Endodermal cell (in vitro differentiated cells): ENCODE measurements at regions not wholly inside any gene's neighbourhood (a gene's known extent, or its start where the extent isn't known, plus 50 kb on each side); places are given as distances from the start of the nearest gene placed in this dataset.

ENCODE experiments used
- DNase-seq: peaks from one replicate; pipeline ENCODE4 v3.0.0-alpha.2; 2017
- H3K27ac ChIP-seq: 2 replicates; pipeline ENCODE4 v1.5.1; 2013; ENCODE audit warnings: mild to moderate bottlenecking, low read depth, low read length, moderate library complexity
- H3K27me3 ChIP-seq: 2 replicates; pipeline ENCODE4 v1.6.1; 2013; ENCODE audit warnings: mild to moderate bottlenecking, low read length, moderate library complexity; ENCODE audit not compliant: insufficient read depth, control insufficient read depth, poor library complexity, severe bottlenecking
- H3K36me3 ChIP-seq: 2 replicates; pipeline ENCODE4 v1.7.0; 2013; ENCODE audit warnings: mild to moderate bottlenecking, low read length, moderate library complexity; ENCODE audit not compliant: control insufficient read depth, insufficient read depth
- H3K4me1 ChIP-seq: one replicate; pipeline ENCODE4 v1.7.0; 2013; ENCODE audit warnings: low read length; ENCODE audit not compliant: control insufficient read depth, insufficient read depth
- H3K4me3 ChIP-seq: 2 replicates; pipeline ENCODE4 v1.5.1; 2013; ENCODE audit warnings: mild to moderate bottlenecking, low read length, moderate library complexity
- H3K9ac ChIP-seq: 2 replicates; pipeline ENCODE4 v1.6.1; 2013; ENCODE audit warnings: mild to moderate bottlenecking, low read length, moderate library complexity; ENCODE audit not compliant: poor library complexity, severe bottlenecking; ENCODE audit errors: extremely low read depth
- H3K9me3 ChIP-seq: 2 replicates; pipeline ENCODE4 v1.6.1; 2013; ENCODE audit warnings: mild to moderate bottlenecking, low read length, moderate library complexity; ENCODE audit not compliant: control insufficient read depth
- H3K27ac Mint-ChIP-seq: 2 replicates; pipeline ENCODE4 v1.8.0; 2020; ENCODE audit warnings: mixed read lengths
- H3K27me3 Mint-ChIP-seq: 2 replicates; pipeline ENCODE4 v1.8.0; 2021; ENCODE audit warnings: mild to moderate bottlenecking, mixed read lengths; ENCODE audit not compliant: insufficient read depth
- H3K36me3 Mint-ChIP-seq: 2 replicates; pipeline ENCODE4 v1.8.0; 2020; ENCODE audit warnings: low read depth, mixed read lengths
- H3K4me1 Mint-ChIP-seq: 2 replicates; pipeline ENCODE4 v1.8.0; 2020; ENCODE audit warnings: mixed read lengths
- H3K4me3 Mint-ChIP-seq: 2 replicates; pipeline ENCODE4 v1.8.0; 2020; ENCODE audit warnings: mild to moderate bottlenecking, moderate library complexity, mixed read lengths
- H3K9me3 Mint-ChIP-seq: 2 replicates; pipeline ENCODE4 v1.8.0; 2020; ENCODE audit warnings: mild to moderate bottlenecking, mixed read lengths
- CTCF ChIP-seq: fragments of 200-600 bp; sonication (generic); conservative IDR thresholded peaks from 2 replicates; pipeline ENCODE4 v1.5.0; 2021; ENCODE audit warnings: antibody characterized with exemption, mild to moderate bottlenecking
- WGBS, 2 experiments: methylation state at CpG; one replicate each; pipeline versions ENCODE4 v1.1.5 to v1.1.7; 2013; ENCODE audit warnings: missing lambda C conversion rate in 2 of 2, mixed read lengths in 1 of 2; ENCODE audit not compliant: insufficient coverage in 1 of 2, insufficient read length in 1 of 2; 5-methylcytosine and 5-hydroxymethylcytosine counted together

GRCh38 chr10:123451618-123452245 lies 214.4 kb upstream of the GPR26 start:
- Mint-ChIP-seq H3K27ac (no peak overlapping the region), H3K27me3 (peaks cover 6% of the 10 kb centered on the region), H3K36me3 (no peaks in the 10 kb centered on the region), H3K4me1 (peaks cover 14% of the 10 kb centered on the region), H3K4me3 (no peak overlapping the region), H3K9me3 (no peaks in the 10 kb centered on the region)
- no peak for DNase-seq
- H3K4me3 ChIP-seq: no peak overlapping the region
- no peaks in the 10 kb centered on the region for H3K36me3 ChIP-seq
- no peaks in the 10 kb centered on the region for H3K27me3 ChIP-seq
- WGBS, 2 experiments: 88 to 95% methylated on average over 6 to 14 of the region's 14 CpGs
- H3K9me3 ChIP-seq: no peaks in the 10 kb centered on the region
- H3K9ac ChIP-seq: no peak overlapping the region
- H3K4me1 ChIP-seq: peaks cover 11% of the 10 kb centered on the region
- H3K27ac ChIP-seq: no peak overlapping the region
- TF ChIP-seq CTCF: peak; percentile 70

GRCh38 chr10:123454987-123455386 lies 211.2 kb upstream of the GPR26 start:
- WGBS, 2 experiments: 80 to 92% methylated on average over 3 to 4 of the region's 4 CpGs
- H3K27me3 Mint-ChIP-seq: peaks cover 10% of the 10 kb centered on the region
- no peaks in the 10 kb centered on the region for H3K36me3 Mint-ChIP-seq
- Histone ChIP-seq H3K9me3 (no peaks in the 10 kb centered on the region), H3K9ac (no peak overlapping the region), H3K4me3 (no peak overlapping the region), H3K27me3 (no peaks in the 10 kb centered on the region), H3K4me1 (peaks cover 4% of the 10 kb centered on the region), H3K27ac (no peak overlapping the region), H3K36me3 (no peaks in the 10 kb centered on the region)
- no peak overlapping the region for H3K27ac Mint-ChIP-seq
- no peak overlapping the region for H3K4me3 Mint-ChIP-seq
- peaks cover 18% of the 10 kb centered on the region for H3K4me1 Mint-ChIP-seq
- H3K9me3 Mint-ChIP-seq: no peaks in the 10 kb centered on the region
- DNase-seq: no peak
- no peak for TF ChIP-seq CTCF

- H3K9me3 Mint-ChIP-seq: no peaks in the 10 kb centered on the region
- no peaks in the 10 kb centered on the region for H3K27me3 ChIP-seq
- H3K27ac Mint-ChIP-seq: no peak overlapping the region
- no peak overlapping the region for H3K4me3 ChIP-seq
- peaks cover 16% of the 10 kb centered on the region for H3K4me1 Mint-ChIP-seq
- H3K4me3 Mint-ChIP-seq: no peak overlapping the region
- H3K27me3 Mint-ChIP-seq: peaks cover 10% of the 10 kb centered on the region
- DNase-seq: no peak
- H3K27ac ChIP-seq: no peak overlapping the region
- no peaks in the 10 kb centered on the region for H3K9me3 ChIP-seq
- no peak overlapping the region for H3K9ac ChIP-seq
- TF ChIP-seq CTCF: no peak
- 92 to 100% methylated on average over 2 to 3 of the region's 3 CpGs for WGBS, 2 experiments
- no peaks in the 10 kb centered on the region for H3K36me3 Mint-ChIP-seq
- no peaks in the 10 kb centered on the region for H3K36me3 ChIP-seq
- H3K4me1 ChIP-seq: no peaks in the 10 kb centered on the region
Observed at GRCh38 chr10:123455861-123456260, 210.3 kb upstream of the GPR26 start.
